CD4-positive, alpha-beta T cell treated with Interferon alpha-2 for 1 hour (primary cell): ENCODE measurements at regions not wholly inside any gene's neighbourhood (a gene's known extent, or its start where the extent isn't known, plus 50 kb on each side); places are given as distances from the start of the nearest gene placed in this dataset.
"Not testable (repeated sequence)": the region's sequence is repeated elsewhere in the genome, so short reads cannot be mapped to it uniquely, and the experiment has no call there.

Experiments used
- DNase-seq, 2 donors: peaks; one replicate each; pipeline ENCODE4 v3.0.0-alpha.2; 2020 to 2022

DNA sequence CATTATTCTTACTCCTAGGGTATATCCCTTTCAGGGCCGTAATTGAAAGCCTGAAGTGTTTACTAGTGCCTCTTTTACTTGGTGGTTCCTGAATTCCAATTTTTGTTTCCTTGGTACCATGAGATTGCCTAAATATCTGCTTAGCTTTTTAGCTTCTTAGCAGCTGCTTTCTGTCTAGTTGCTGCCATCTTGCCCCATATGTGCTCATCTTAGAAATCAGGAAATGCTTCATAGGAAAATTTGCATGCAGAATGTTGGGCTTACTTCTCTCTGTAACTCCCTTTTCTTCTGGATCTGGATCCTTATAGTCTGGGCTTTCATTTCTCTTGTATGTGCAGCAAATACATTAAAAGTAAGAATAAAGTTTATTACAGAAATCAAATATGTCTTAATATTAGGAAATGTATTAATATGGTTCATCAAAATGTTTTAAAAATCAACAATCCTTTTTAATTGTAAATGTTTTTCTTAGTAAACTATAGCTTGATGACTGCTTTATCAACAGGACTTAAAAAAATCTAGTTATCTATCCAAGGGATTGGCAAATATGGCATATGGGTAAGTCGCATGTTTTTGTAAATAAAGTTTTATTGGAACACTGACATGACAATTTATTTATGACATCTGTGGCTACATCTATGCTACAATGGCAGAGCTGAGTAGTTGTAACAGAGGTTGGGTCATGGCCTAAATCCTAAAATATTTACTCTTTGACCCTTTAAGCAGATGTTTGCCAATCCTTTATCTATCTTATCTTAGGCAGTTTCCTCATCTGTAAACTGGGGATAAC lies 73.5 kb upstream of the CDK6 start:
- no peak for DNase-seq

DNA sequence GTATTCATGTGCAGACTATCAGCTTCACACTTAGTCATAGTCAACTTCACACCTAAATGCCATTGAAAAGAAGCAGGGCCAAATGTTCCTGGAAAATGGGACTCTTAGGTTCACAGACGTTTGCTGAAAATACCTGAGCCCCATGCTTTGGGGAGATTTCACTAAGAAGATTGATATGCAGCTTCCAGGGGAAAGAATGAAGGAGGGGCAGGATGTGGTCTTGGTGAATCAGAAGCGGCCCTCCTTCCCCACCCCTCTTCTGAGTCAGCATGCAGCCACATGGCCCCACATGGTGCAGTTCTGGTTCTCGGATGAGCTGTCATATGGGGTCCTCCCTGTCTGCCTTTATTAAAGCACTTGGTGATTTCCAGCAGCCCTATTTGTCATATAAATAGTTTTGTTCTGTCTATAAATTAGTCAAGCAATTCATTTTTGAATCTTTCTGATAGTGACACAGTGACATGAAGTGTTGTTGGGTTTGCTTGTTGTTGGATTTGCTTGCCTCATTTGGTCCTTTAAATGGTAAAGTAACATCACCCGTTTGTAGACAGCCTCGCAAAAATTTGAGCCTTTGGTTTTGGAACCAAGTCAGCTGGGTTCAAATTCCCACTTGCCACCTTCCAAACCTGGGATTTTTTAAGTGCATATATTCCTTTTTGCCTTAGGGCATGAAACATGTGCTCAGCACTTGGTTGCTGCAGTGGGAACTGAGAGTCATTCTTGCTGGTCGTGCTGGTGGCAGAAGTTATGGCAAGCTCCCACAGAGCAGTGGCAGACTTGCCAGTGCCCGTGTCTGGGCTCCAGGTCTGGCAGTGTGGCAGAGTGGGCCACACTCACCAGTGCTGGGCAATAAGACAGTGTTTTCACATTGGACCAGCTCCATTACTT lies 68.1 kb upstream of the CDK6 start:
- DNase-seq: peak; percentile 58 to 75

DNA sequence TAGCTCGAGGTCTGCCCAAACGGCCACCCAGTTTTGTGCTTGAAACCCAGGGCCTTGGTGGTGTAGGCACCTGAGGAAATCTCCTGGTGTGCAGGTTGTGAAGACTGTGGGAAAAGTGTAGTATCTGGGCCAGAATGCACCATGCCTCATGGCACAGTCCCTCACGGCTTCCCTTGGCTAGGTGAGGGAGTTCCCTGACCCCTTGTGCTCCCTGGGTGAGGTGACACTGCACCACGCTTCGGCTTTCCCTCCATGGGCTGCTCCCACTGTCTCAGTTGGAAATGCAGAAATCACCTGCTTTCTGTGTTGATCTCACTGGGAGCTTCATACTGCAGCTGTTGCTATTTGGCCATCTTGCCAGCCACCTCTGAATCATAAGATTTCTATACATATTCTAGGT lies 62.4 kb upstream of the CDK6 start:
- DNase-seq: no peak

DNA sequence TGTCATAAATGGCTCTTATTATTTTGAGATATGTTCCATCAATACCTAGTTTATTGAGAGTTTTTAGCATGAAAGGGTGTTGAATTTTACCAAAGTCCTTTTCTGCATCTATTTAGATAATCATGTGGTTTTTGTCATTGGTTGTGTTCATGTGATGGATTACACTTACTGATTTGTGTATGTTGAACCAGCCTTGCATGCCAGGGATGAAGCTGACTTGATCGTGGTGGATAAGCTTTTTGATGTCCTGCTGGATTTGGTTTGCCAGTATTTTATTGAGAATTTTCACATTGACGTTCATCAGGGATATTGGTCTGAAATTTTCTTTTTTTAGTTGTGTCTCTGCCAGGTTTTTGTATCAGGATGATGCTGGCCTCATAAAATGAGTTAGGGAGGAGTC lies 58.5 kb upstream of the CDK6 start:
- DNase-seq: not testable (repeated sequence)

DNA sequence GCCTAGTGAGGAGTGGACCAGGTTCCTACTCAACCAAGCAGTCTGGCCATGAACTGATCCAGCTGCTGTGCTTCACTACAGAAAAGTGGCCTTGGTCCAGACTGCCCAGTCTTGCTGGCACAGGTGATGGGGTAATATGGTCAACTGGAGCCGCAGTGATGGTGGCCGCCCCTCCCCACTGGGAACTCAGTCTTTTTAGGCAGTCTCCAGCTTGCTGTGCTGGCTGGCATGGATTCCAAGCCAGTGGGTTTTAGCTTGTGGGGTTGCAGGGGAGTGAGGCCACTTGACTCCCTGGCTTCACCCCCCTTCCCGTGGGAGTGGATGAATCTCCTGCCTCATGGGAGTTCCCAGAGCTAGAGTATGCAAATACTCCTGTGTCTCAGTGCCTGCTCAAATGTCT lies 52.7 kb upstream of the CDK6 start:
- DNase-seq: no peak
